ENCODE measurements at regions not wholly inside any gene's neighbourhood (a gene's known extent, or its start where the extent isn't known, plus 50 kb on each side); places are given as distances from the start of the nearest gene placed in this dataset.

GRCh38 chr1:193367863-193368262 is 181.4 kb upstream of the B3GALT2 start (continued):
- no peak for TF ChIP-seq ZNF592 (IDR thresholded peaks at IDR 0.05)
- no peak for TF ChIP-seq TCF3 (IDR thresholded peaks at IDR 0.05; ENCODE audit: borderline replicate concordance, insufficient read depth, low read depth, low read length)
- no peak for TF ChIP-seq E4F1 (IDR thresholded peaks at IDR 0.05; ENCODE audit: borderline replicate concordance, partially characterized antibody)
- no peak for TF ChIP-seq USF1 (IDR thresholded peaks at IDR 0.05; ENCODE audit: borderline replicate concordance, extremely low read length, insufficient read depth, low read depth, low read length)
- no peak for TF ChIP-seq MEF2B (IDR thresholded peaks at IDR 0.05; ENCODE audit: partially characterized antibody, poor library complexity, severe bottlenecking)
- no peak for TF ChIP-seq CHD1 (IDR thresholded peaks at IDR 0.05; ENCODE audit: low read depth, low read length)
- no peak for TF ChIP-seq BCL3 (IDR thresholded peaks at IDR 0.05; ENCODE audit: borderline replicate concordance, insufficient read depth, low read depth, low read length, poor library complexity, severe bottlenecking)
- TF ChIP-seq EGR1 (IDR thresholded peaks at IDR 0.05; ENCODE audit: borderline replicate concordance in 1 of 2, low read depth in 2 of 2, low read length in 2 of 2): no peak
- TF ChIP-seq SPI1 (IDR thresholded peaks at IDR 0.05; ENCODE audit: borderline replicate concordance, insufficient read depth, low read depth, low read length): no peak
- no peak for TF ChIP-seq RBBP5 (conservative IDR thresholded peaks at IDR 0.05)
- TF ChIP-seq POLR2AphosphoS2 (IDR thresholded peaks at IDR 0.05; ENCODE audit: low read depth, low read length): no peak
- TF ChIP-seq YY1 (IDR thresholded peaks at IDR 0.05; ENCODE audit: low read depth, low read length): no peak
- no peak for TF ChIP-seq TBL1XR1 (IDR thresholded peaks at IDR 0.05; ENCODE audit: low read depth, low read length)
- TF ChIP-seq BACH1 (IDR thresholded peaks at IDR 0.05; ENCODE audit: borderline replicate concordance): no peak
